NCI-H2081 treated with DMSO at 0.1 percent for 48 hours (cell line): ENCODE measurements at regions not wholly inside any gene's neighbourhood (a gene's known extent, or its start where the extent isn't known, plus 50 kb on each side); places are given as distances from the start of the nearest gene placed in this dataset.
"Not testable (repeated sequence)": the region's sequence is repeated elsewhere in the genome, so short reads cannot be mapped to it uniquely, and the experiment has no call there.

Experiments used
- DNase-seq: peaks from one replicate; lab custom pipeline; 2025; lab: John Stamatoyannopoulos, UW

- no peak for DNase-seq
Observed at GRCh38 chr6:9020001-9020400, 584.7 kb upstream of the SLC35B3 start.

DNA sequence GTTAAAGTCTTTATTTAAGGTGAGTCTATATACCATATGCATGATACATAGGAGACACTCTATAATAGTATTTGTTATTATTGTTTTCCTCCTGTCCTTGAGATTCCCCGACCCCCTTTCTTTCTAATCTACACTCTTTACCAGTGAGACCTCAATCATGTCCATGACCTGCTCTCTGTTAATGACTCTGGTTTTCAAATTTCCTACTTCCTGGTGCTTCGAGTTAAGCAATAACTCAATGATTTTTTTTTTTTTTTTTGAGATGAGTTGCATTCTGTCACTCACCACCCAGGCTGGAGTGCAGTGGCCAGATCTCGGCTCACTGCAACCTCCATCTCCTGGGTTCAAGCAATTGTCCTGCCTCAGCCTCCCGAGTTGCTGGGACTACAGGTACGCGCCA lies 574.6 kb upstream of the SLC35B3 start:
- DNase-seq = no peak

DNA sequence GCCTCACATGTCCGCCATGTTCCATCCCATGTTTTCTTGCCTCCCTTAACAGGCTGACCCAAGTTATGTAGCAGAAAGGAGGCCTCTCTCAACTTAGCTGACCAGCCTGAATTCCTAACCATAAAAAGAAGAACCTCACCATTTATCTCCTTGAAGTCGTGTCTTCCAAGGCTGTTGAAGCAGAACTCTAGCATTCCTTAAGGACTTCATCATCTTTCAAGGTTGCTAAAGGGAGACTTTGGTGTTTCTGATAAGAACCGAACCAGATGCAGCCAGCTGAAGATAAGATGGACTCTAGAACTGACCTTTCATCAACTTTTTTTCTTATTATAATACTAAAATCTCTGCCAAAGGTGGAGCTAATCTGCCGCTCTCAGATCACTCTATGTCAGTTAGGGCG lies 571.7 kb upstream of the SLC35B3 start:
- DNase-seq = no peak

GRCh38 chr6:9002833-9003232 lies 567.5 kb upstream of the SLC35B3 start:
- DNase-seq = no peak

- no peak for DNase-seq
Observed at GRCh38 chr6:8995156-8995555, 559.8 kb upstream of the SLC35B3 start.

- no peak for DNase-seq
Observed at GRCh38 chr6:8993111-8993510, 557.8 kb upstream of the SLC35B3 start.

DNA sequence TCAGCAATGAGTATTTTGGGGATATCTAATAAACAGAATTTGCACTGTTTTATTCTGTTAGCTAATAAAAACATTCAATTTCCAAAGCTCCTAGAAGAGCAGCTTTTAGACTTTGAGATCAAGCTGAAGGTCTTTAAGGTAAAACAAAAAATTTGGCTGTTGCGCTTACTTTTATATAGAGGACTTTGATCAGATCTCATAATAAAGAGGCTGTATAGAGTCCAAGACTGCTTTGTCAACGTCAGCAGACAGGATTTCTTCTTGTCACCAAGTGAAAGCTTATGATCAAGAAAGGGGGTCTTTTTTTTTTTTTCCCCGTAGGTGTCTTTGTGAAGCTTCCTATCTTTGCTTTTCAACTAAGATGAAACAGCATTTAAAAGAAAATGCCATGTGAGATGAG lies 556.5 kb upstream of the SLC35B3 start:
- DNase-seq = no peak

- no peak for DNase-seq
Observed at GRCh38 chr6:8990075-8990474, 554.7 kb upstream of the SLC35B3 start.

DNA sequence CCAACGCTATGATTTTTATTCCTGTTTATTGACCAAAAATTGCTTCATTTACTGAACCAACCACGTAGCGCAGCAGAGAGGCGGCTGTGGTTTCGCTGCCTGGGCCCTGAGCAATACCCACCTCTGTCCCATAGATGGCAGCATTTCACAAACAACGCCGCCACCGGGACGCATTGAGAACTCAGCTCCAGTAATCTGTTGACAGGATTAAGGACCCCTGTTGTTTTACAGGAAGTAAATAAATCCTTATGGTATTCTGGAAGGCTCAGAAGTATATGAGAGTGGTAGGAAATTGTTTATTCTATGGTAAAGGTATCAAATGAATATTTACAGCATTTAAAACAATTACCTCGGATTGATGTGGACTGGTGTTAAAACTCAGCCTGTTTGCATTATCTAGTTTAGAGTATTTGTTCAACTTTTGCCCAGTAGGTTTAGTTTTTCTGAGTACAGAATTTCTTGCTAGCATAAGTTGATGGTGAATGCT lies 547.9 kb upstream of the SLC35B3 start:
- DNase-seq = peak; percentile 70

GRCh38 chr6:8982668-8983067 lies 547.3 kb upstream of the SLC35B3 start:
- DNase-seq = no peak

- DNase-seq = no peak
Observed at GRCh38 chr6:8973395-8973794, 538.0 kb upstream of the SLC35B3 start.

DNA sequence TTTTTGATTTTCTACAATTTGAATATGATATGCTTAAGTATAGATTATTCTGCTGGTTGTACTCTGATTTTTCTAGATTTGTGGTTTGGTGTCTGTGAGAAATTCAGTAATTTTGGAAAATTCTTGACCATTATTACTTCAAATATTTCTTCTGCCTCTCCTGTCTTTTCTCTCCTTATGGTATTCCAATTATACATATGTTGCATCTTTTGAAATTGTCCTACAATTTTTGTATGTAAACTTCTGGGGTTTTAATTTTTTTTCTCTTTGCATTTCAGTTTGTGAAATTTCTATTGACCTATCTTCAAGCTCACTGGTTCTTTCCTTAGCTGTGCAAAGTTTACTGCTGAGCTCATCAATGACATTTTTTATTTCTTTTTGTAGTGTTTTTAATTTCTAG lies 534.4 kb upstream of the SLC35B3 start:
- no peak for DNase-seq

DNA sequence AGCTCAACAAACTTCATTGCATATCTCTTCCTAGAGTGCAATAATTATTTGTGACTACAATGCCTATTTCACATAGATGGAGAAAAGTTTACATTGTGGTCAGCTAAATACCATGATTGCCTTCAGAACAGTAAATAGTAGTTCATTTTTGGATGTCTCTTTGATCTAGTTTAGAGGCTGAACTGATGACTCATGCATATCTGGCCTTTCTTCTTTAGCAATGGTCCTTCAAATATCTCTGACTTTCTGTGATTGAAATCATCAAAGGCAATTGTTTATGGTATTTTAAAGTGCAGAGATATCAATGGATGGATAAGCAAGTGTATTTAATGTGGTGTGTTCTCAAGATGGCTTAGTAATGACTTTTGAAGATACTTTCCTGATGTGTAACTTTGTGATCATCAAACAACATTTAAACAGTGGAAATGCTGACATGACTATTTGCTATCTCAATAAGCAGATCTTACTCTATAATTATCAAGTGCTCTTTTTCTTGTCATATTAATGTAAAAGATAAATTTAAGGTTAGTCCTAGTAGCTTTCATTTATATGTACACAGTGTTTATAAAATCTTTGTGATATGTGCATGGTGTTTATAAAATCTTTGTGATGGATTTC lies 523.7 kb upstream of the SLC35B3 start:
- DNase-seq = no peak

DNA sequence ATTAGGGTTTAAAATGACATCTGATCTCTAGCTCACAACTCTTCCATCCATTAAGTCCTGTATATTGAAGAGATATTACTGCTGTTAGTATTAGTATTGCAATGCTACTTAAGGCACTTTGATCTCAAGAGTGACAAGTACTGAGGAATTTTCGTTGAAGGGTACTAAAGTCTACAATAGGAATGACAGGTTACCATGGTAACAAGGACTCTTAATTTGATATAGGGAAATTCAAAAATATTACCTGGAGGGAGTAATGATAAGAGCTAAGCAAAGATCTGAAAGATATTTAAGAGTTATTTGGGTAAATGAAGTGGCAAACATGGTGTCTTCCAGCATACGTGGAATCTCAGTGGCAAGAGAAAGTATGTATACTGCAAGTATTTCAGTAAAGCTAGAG lies 518.0 kb upstream of the SLC35B3 start:
- no peak for DNase-seq

- DNase-seq = no peak
Observed at GRCh38 chr6:8948733-8949132, 513.4 kb upstream of the SLC35B3 start.

DNA sequence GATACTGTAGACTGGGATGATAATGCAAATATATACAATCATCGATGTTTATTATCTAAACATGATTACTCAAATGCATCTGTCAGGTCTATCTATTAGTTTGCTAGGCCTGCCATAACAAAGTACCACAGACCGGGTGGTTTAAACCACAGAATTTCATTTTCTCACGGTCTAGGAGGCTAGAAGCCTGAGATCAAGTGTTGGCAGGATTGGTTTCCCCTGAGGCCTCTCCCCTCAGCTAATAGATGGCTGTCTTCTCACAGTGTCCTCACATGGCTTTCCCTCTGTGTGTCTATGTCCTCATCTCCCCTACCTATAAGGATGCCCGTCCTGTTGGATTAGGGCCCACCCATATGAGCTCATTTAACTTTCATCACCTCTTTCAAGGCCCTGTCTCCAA lies 512.6 kb upstream of the SLC35B3 start:
- no peak for DNase-seq

GRCh38 chr6:8944548-8944947 lies 509.2 kb upstream of the SLC35B3 start:
- DNase-seq = no peak

DNA sequence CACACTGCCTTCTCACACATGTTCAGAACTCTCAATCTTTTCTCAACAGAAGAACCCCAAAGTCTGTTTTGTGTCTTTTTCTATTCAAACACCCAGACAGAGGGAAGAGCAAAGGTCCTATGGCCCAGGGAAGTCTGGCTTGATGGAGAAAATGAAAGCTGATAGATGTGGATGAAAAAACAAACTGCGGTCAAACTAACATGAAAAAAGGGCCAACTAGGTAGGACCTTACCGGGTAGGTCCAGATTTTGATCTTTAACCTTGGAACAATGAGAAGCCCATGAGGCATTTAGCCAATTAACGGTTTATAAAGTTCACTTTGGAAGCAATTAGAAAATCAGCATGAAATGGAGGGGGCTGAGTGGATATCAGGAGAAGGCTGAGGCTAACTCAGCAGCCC lies 507.7 kb upstream of the SLC35B3 start:
- no peak for DNase-seq

GRCh38 chr6:8941577-8941976 lies 506.2 kb upstream of the SLC35B3 start:
- no peak for DNase-seq

DNA sequence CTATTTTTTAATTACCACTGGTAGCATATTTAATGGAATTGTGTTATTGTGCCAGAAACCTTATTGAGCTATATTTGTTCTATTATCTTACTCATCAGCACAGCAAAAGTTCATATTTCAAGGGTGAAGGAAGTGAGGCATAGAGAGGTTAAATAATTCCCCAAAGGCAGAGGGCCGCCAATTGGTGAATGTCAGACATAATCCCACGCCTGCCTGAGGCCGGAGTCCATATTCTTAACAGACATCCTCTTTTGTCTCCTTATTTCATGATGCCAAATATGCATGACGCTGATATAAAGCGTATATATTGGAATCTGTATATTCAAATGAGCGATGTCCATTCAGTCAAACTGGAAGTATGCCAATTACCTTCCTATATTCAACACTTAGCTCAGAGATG lies 505.0 kb upstream of the SLC35B3 start:
- no peak for DNase-seq

DNA sequence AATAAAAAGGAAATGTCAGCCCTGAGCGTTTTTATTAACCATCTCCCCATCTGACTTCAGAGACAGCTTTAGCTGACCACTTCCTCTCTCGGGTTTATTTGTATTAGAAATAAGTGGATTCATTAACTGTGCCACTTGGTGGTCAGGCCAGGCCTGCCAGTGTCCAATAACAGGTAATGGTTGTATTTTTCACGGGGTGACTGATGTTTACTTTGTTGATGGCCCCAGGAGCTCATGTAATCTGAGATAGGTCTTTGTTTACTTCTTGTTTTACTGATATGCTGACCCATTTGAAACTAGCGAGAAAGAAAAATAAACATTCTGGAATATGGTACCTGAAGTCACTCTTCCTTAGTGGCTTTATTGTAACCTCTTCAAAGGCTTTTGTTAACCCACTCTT lies 504.3 kb upstream of the SLC35B3 start:
- no peak for DNase-seq

- DNase-seq = no peak
Observed at GRCh38 chr6:8934318-8934717, 499.0 kb upstream of the SLC35B3 start.

DNA sequence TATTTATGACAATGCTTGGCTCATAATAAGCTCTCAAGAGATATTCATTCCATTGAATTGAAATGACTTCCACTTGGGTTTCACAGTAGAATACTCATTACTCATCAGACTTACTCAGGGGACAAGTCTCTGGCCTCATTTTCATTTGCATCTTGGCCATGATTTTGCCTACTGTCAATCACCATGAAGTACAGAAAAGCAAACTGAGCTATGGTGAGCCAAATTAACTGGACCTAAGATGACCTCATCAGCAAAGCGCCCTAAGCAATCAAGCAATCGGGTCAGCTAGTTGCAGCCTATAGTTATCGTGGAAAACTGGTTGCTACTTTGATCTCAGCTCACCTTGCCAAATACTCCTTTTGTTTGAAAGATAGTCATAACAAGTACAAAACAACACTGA lies 494.7 kb upstream of the SLC35B3 start:
- no peak for DNase-seq

- not testable (repeated sequence) for DNase-seq
Observed at GRCh38 chr6:8920244-8920643, 484.9 kb upstream of the SLC35B3 start.

DNA sequence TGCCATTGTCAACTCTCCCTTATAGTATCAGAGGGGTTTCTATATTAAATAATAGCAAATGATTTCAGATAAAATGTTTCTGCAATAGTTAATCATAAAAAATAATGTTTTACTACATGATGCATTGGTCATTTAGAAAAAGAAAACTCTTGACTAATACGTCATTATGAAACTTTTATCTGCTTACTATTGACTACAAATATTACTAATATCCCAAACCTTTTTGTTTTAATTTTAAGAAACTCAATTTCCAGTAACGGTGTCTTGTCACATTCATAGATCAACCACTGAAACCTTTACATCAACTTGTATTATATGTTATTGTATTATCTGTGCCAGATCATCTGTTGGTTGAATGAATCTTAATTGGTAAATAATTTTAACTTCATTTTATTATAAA lies 482.9 kb upstream of the SLC35B3 start:
- no peak for DNase-seq
